OCI-LY7 (cell line): ENCODE measurements at regions not wholly inside any gene's neighbourhood (a gene's known extent, or its start where the extent isn't known, plus 50 kb on each side); places are given as distances from the start of the nearest gene placed in this dataset.

Experiments
- BruUV-seq: library from RNA; stranded (reverse); fragments of 400-500 nt; replicated peaks from 2 replicates; lab custom pipeline; 2021; lab: Mats Ljungman, UMichigan
- CTCF ChIA-PET: fragments of 300-600 bp; sonication (Branson Sonifier 250); formaldehyde crosslinking; loops from one replicate; lab custom pipeline; 2022; ENCODE audit warnings: antibody characterized with exemption; ENCODE audit not compliant: unreplicated experiment; lab: Charles Lee
- POLR2A ChIA-PET: fragments of 300-600 bp; sonication (Branson Sonifier 250); formaldehyde crosslinking; loops from one replicate; lab custom pipeline; 2022; ENCODE audit warnings: antibody characterized with exemption; lab: Charles Lee
- DNase-seq: peaks from one replicate; pipeline ENCODE4 v3.0.0-alpha.2; 2015; ENCODE audit warnings: low spot score
- H2AFZ ChIP-seq: fragments of 200-600 bp; sonication (generic), shearing (Covaris generic); 2 replicates; pipeline ENCODE4 v1.6.1; 2014; ENCODE audit warnings: mild to moderate bottlenecking, antibody characterized with exemption, low read length, moderate library complexity
- H3K27ac ChIP-seq: fragments of 200-600 bp; sonication (generic); 2 replicates; pipeline ENCODE4 v1.5.1; 2014; ENCODE audit warnings: mixed run types, low read depth, mild to moderate bottlenecking, moderate library complexity, low read length, inconsistent platforms; ENCODE audit not compliant: poor library complexity, severe bottlenecking
- H3K36me3 ChIP-seq: fragments of 200-600 bp; sonication (generic); 2 replicates; pipeline ENCODE4 v1.6.1; 2014; ENCODE audit warnings: mild to moderate bottlenecking, antibody characterized with exemption, low read length, moderate library complexity, mixed read lengths; ENCODE audit not compliant: insufficient read depth
- H3K4me1 ChIP-seq: fragments of 200-600 bp; sonication (generic); 2 replicates; pipeline ENCODE4 v1.5.1; 2014; ENCODE audit warnings: mild to moderate bottlenecking, low read length; ENCODE audit not compliant: insufficient read depth, poor library complexity, severe bottlenecking
- H3K4me2 ChIP-seq: fragments of 200-600 bp; sonication (generic); 2 replicates; pipeline ENCODE4 v1.6.1; 2014; ENCODE audit warnings: mild to moderate bottlenecking, low read length
- H3K4me3 ChIP-seq: fragments of 200-600 bp; sonication (generic); 2 replicates; pipeline ENCODE4 v1.5.1; 2014; ENCODE audit warnings: mild to moderate bottlenecking, low read depth, low read length; ENCODE audit not compliant: poor library complexity, severe bottlenecking
- H3K79me2 ChIP-seq: fragments of 200-600 bp; sonication (generic); 2 replicates; pipeline ENCODE4 v1.6.1; 2016; ENCODE audit warnings: low read depth, mild to moderate bottlenecking, low read length, moderate library complexity, mixed read lengths; ENCODE audit not compliant: insufficient read depth
- H3K9me2 ChIP-seq: fragments of 200-600 bp; sonication (generic); 2 replicates; pipeline ENCODE4 v1.6.1; 2016; ENCODE audit warnings: mild to moderate bottlenecking, low read length, mixed read lengths; ENCODE audit not compliant: insufficient read depth
- H3K9me3 ChIP-seq: fragments of 200-600 bp; sonication (generic); 2 replicates; pipeline ENCODE4 v1.6.1; 2014; ENCODE audit warnings: mild to moderate bottlenecking, mixed run types, low read length, mixed read lengths
- H4K20me1 ChIP-seq: fragments of 200-600 bp; sonication (generic); 2 replicates; pipeline ENCODE4 v1.6.1; 2014; ENCODE audit warnings: mild to moderate bottlenecking, antibody characterized with exemption, low read length, moderate library complexity, mixed read lengths; ENCODE audit not compliant: insufficient read depth
- EZH2phosphoT487 ChIP-seq: fragments of 200-600 bp; sonication (generic); IDR thresholded peaks from 2 replicates; pipeline ENCODE4 v1.6.1; 2018; ENCODE audit warnings: low read depth, borderline replicate concordance, mild to moderate bottlenecking, mixed run types, antibody characterized with exemption, low read length, moderate library complexity, mixed read lengths
- intact Hi-C: fragments of 100-400 bp; cut with micrococcal nuclease; formaldehyde crosslinking; loops from one replicate; pipeline ENCODE4 v1.10.0; 2022; ENCODE audit not compliant: unreplicated experiment
- TF ChIP-seq, protein P1 (sequence below): fragments of 200-600 bp; sonication (generic); conservative IDR thresholded peaks from 2 replicates; pipeline ENCODE4 v1.5.1; 2014; ENCODE audit warnings: mild to moderate bottlenecking, antibody characterized with exemption, low read length, moderate library complexity, mixed read lengths

DNA sequence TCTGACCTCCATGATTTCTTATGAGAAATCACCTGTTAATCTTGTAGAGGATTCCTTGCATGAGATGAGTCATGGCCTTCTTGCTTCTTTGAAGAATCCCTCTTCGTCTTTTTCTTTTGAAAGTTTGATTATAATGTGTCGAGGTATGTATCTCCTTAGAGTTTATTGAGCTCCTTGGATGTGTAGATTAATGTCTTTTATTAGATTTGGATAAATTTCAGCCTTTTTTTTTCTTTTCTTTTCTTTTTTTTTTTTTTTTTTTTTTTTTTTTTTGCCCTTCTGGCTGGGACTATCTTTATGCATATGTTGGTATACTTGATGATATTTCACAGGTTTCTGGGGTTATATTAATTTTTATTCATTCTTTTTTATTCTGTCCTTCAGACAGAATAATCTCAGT is 72.3 kb upstream of the ITGA4 start:
- H3K79me2 ChIP-seq, result no peaks in the 10 kb centered on the region
- H3K4me1 ChIP-seq, result no peaks in the 10 kb centered on the region
- H2AFZ ChIP-seq, result no peak overlapping the region
- no peaks in the 10 kb centered on the region for H3K9me3 ChIP-seq
- no peak overlapping the region for H3K4me3 ChIP-seq
- CTCF ChIA-PET, result no interaction called here
- BruUV-seq, result no TSS peak
- no peaks in the 10 kb centered on the region; the same call in 1 of the 2 replicates for H3K36me3 ChIP-seq
- POLR2A ChIA-PET, result interaction anchor here (0.6 to 2.8 kb wide), 3 partner anchors 11 to 71 kb away, joined by 3 to 22 read pairs (median 9); no protein-coding TSS in a partner anchor
- no peaks in the 10 kb centered on the region for H4K20me1 ChIP-seq
- no peak overlapping the region for H3K27ac ChIP-seq
- no peak for DNase-seq
- no peaks in the 10 kb centered on the region for H3K9me2 ChIP-seq
- no peak overlapping the region for H3K4me2 ChIP-seq
- TF ChIP-seq, protein P1, sequence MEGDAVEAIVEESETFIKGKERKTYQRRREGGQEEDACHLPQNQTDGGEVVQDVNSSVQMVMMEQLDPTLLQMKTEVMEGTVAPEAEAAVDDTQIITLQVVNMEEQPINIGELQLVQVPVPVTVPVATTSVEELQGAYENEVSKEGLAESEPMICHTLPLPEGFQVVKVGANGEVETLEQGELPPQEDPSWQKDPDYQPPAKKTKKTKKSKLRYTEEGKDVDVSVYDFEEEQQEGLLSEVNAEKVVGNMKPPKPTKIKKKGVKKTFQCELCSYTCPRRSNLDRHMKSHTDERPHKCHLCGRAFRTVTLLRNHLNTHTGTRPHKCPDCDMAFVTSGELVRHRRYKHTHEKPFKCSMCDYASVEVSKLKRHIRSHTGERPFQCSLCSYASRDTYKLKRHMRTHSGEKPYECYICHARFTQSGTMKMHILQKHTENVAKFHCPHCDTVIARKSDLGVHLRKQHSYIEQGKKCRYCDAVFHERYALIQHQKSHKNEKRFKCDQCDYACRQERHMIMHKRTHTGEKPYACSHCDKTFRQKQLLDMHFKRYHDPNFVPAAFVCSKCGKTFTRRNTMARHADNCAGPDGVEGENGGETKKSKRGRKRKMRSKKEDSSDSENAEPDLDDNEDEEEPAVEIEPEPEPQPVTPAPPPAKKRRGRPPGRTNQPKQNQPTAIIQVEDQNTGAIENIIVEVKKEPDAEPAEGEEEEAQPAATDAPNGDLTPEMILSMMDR, result no peak
- TF ChIP-seq EZH2phosphoT487, result no peak
- intact Hi-C loops, result no loop called here

DNA sequence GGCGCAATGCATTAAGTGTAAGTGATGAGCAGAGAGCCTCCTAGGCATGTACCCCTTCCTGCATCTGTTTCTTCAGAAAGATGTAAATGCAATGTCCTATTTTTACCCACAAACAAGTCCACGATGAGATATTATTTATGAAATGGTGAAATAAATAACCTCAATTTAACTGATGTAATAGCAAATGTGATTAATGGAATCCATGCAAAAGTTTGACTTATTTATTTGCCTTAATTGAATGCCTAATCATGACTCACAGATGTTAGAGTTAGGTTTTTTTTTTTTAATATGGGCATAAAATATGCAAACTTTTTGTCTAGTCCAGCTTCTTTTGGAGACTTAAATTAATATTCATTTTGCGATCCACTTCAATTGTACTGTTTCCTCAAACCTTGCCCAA is 67.7 kb upstream of the ITGA4 start:
- DNase-seq, result no peak
- intact Hi-C loops, result no loop called here
- H4K20me1 ChIP-seq, result no peaks in the 10 kb centered on the region
- H3K36me3 ChIP-seq, result no peaks in the 10 kb centered on the region; the same call in 1 of the 2 replicates
- ChIA-PET POLR2A (interaction anchor here (0.6 to 0.7 kb wide), 4 partner anchors 9 to 1744 kb away, joined by 3 read pairs; no protein-coding TSS in a partner anchor), CTCF (no interaction called here)
- no peak overlapping the region for H3K4me3 ChIP-seq
- no peak overlapping the region for H3K4me2 ChIP-seq
- BruUV-seq, result no TSS peak
- TF ChIP-seq EZH2phosphoT487, result no peak
- TF ChIP-seq, protein P1, result no peak
- no peaks in the 10 kb centered on the region for H3K9me3 ChIP-seq
- no peaks in the 10 kb centered on the region for H3K79me2 ChIP-seq
- H3K9me2 ChIP-seq, result no peaks in the 10 kb centered on the region
- H2AFZ ChIP-seq, result no peak overlapping the region
- peaks cover 9% of the 10 kb centered on the region for H3K4me1 ChIP-seq
- H3K27ac ChIP-seq, result no peak overlapping the region

DNA sequence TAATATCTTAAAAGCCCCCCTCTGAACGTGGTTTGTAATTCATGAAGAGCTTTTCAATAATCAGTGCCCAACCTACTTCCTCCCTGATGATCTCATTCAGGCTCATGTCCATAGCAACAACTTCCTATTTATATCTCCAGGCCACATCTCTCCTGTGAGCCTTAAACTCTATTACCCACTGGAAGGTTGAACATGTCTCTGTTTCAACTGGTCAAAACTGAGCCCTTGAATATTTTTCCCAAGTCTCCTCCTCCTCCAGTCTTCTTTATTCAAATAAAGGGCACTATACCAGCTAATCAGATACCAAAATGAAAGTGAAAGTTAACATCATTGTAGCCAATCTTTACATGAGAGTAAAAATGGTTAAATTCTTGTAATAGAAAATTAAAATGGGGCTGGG is 63.7 kb upstream of the ITGA4 start:
- Histone ChIP-seq H2AFZ (peak overlapping the region; percentile 63), H3K9me2 (no peaks in the 10 kb centered on the region), H3K4me3 (no peak overlapping the region), H3K9me3 (no peaks in the 10 kb centered on the region), H4K20me1 (no peaks in the 10 kb centered on the region), H3K79me2 (no peaks in the 10 kb centered on the region), H3K4me1 (peaks cover 14% of the 10 kb centered on the region), H3K27ac (no peak overlapping the region), H3K36me3 (no peaks in the 10 kb centered on the region), H3K4me2 (peak overlapping the region; percentile 33)
- BruUV-seq, result no TSS peak
- POLR2A ChIA-PET, result interaction anchor here (0.7 to 1.3 kb wide), 8 partner anchors 12 to 79 kb away, joined by 3 to 5 read pairs (median 4); partner anchors contain the start of gene ITGA4
- TF ChIP-seq, protein P1, result no peak
- TF ChIP-seq EZH2phosphoT487, result no peak
- DNase-seq, result no peak
- intact Hi-C loops, result no loop called here
- CTCF ChIA-PET, result no interaction called here
